Mucosa of gallbladder (tissue), 1 donor: ENCODE measurements at regions not wholly inside any gene's neighbourhood (a gene's known extent, or its start where the extent isn't known, plus 50 kb on each side); places are given as distances from the start of the nearest gene placed in this dataset.
A peak's percentile ranks its signal among the peaks of the same experiment; 100 is the strongest.

Experiments
- DNase-seq: peaks from one replicate; pipeline ENCODE4 v3.0.0-alpha.2; 2020; ENCODE audit warnings: low spot score
- donor health status: DM: no; HTN: no; CAD: no.

- DNase-seq = no peak
Observed at GRCh38 chr4:89166971-89167475, 55.7 kb downstream of the TIGD2 start.

- no peak for DNase-seq
Observed at GRCh38 chr4:89171176-89171805, 60.0 kb downstream of the TIGD2 start.

- no peak for DNase-seq
Observed at GRCh38 chr4:89172865-89173264, 61.5 kb downstream of the TIGD2 start.

GRCh38 chr4:89173336-89174090, 62.2 kb downstream of the TIGD2 start:
- no peak for DNase-seq

GRCh38 chr4:89174784-89175183, 63.5 kb downstream of the TIGD2 start:
- DNase-seq = no peak

GRCh38 chr4:89175611-89176010, 64.3 kb downstream of the TIGD2 start:
- peak; percentile 37 for DNase-seq

GRCh38 chr4:89177807-89178206, 66.5 kb downstream of the TIGD2 start:
- DNase-seq = no peak

- no peak for DNase-seq
Observed at GRCh38 chr4:89184407-89184806, 73.1 kb downstream of the TIGD2 start.
